ENCODE measurements at regions not wholly inside any gene's neighbourhood (a gene's known extent, or its start where the extent isn't known, plus 50 kb on each side); places are given as distances from the start of the nearest gene placed in this dataset.

- ChIA-PET POLR2A (no interaction called here), CTCF (no interaction called here)
- DNase-seq: no peak
- TF ChIP-seq CTCF (IDR thresholded peaks at IDR 0.05): no peak
- ATAC-seq (ENCODE audit: low read depth): no peak
- H3K27ac Mint-ChIP-seq: no peak overlapping the region
- no peaks in the 10 kb centered on the region for H3K4me1 Mint-ChIP-seq
- intact Hi-C loops (cut with micrococcal nuclease): no loop called here
- no peak overlapping the region for H3K4me3 Mint-ChIP-seq
- no peaks in the 10 kb centered on the region for H3K27me3 Mint-ChIP-seq
- H3K9me3 Mint-ChIP-seq: no peaks in the 10 kb centered on the region
- no peaks in the 10 kb centered on the region for H3K36me3 Mint-ChIP-seq (ENCODE audit: low read depth)
These were observed 118.8 kb upstream of the MTAP start for GRCh38 chr9:21683484-21684175.

GRCh38 chr9:21684231-21684630 lies 118.2 kb upstream of the MTAP start:
- Mint-ChIP-seq H3K36me3 (ENCODE audit: low read depth) (no peaks in the 10 kb centered on the region), H3K9me3 (no peaks in the 10 kb centered on the region), H3K27ac (no peak overlapping the region), H3K4me3 (no peak overlapping the region), H3K27me3 (no peaks in the 10 kb centered on the region), H3K4me1 (no peaks in the 10 kb centered on the region)
- intact Hi-C loops (cut with micrococcal nuclease): no loop called here
- DNase-seq (no peak), ATAC-seq (ENCODE audit: low read depth) (no peak)
- TF ChIP-seq CTCF (IDR thresholded peaks at IDR 0.05): no peak
- CTCF ChIA-PET: no interaction called here
- POLR2A ChIA-PET: no interaction called here

- Mint-ChIP-seq H3K36me3 (ENCODE audit: low read depth) (no peaks in the 10 kb centered on the region), H3K4me1 (no peaks in the 10 kb centered on the region), H3K9me3 (no peaks in the 10 kb centered on the region), H3K27me3 (no peaks in the 10 kb centered on the region), H3K27ac (no peak overlapping the region), H3K4me3 (no peak overlapping the region)
- intact Hi-C loops (cut with micrococcal nuclease): no loop called here
- no peak for TF ChIP-seq CTCF (IDR thresholded peaks at IDR 0.05)
- no peak for ATAC-seq (ENCODE audit: low read depth)
- ChIA-PET CTCF (no interaction called here), POLR2A (no interaction called here)
- no peak for DNase-seq
These were observed 117.5 kb upstream of the MTAP start for GRCh38 chr9:21684831-21685362.

- no peaks in the 10 kb centered on the region for H3K4me1 Mint-ChIP-seq
- TF ChIP-seq CTCF (IDR thresholded peaks at IDR 0.05): no peak
- H3K9me3 Mint-ChIP-seq: no peaks in the 10 kb centered on the region
- POLR2A ChIA-PET: no interaction called here
- intact Hi-C loops (cut with micrococcal nuclease): no loop called here
- ATAC-seq (ENCODE audit: low read depth): no peak
- no peak for DNase-seq
- no peak overlapping the region for H3K27ac Mint-ChIP-seq
- H3K36me3 Mint-ChIP-seq (ENCODE audit: low read depth): no peaks in the 10 kb centered on the region
- H3K27me3 Mint-ChIP-seq: peaks cover under 1% of the 10 kb centered on the region
- no peak overlapping the region for H3K4me3 Mint-ChIP-seq
- CTCF ChIA-PET: no interaction called here
These were observed 116.9 kb upstream of the MTAP start for GRCh38 chr9:21685502-21685901.

GRCh38 chr9:21686738-21687137 lies 115.7 kb upstream of the MTAP start:
- POLR2A ChIA-PET: no interaction called here
- H3K9me3 Mint-ChIP-seq: no peaks in the 10 kb centered on the region
- CTCF ChIA-PET: no interaction called here
- H3K27ac Mint-ChIP-seq: no peak overlapping the region
- no peak for ATAC-seq (ENCODE audit: low read depth)
- intact Hi-C loops (cut with micrococcal nuclease): no loop called here
- no peak overlapping the region for H3K4me3 Mint-ChIP-seq
- TF ChIP-seq CTCF (IDR thresholded peaks at IDR 0.05): no peak
- no peak for DNase-seq
- H3K36me3 Mint-ChIP-seq (ENCODE audit: low read depth): no peaks in the 10 kb centered on the region
- H3K4me1 Mint-ChIP-seq: no peaks in the 10 kb centered on the region
- peaks cover 3% of the 10 kb centered on the region for H3K27me3 Mint-ChIP-seq
